SK-N-MC (cell line): ENCODE measurements at regions not wholly inside any gene's neighbourhood (a gene's known extent, or its start where the extent isn't known, plus 50 kb on each side); places are given as distances from the start of the nearest gene placed in this dataset.

ENCODE experiments used
- EZH2 ChIP-seq: fragments of 200-600 bp; sonication (generic); IDR thresholded peaks from one replicate; pipeline ENCODE4 v1.6.1; 2017; ENCODE audit warnings: antibody characterized with exemption
- POLR2AphosphoS5 ChIP-seq: IDR thresholded peaks from 2 replicates; pipeline ENCODE4 v1.6.1; 2012; ENCODE audit warnings: mild to moderate bottlenecking, low read depth, low read length, borderline replicate concordance

DNA sequence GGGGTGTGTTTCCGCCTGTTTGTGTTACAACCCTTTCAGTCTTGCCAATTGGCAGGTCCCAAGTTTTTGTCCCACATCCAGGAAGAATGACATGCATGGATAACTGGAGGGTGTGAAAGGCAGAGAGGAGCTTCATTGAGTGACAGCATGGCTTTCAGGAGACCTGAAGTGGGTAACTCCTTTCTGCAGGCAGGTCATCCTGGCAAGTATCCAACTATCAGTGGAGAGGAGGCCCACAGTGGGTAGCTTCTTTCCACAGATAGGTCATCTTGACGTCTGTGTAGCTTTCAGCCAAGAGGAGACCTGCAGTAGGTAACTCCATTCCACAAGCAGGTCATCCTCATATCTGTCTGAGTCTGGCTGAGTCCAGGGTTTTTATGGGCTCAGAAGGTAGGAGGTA, 1268.8 kb upstream of the CNTN5 start:
- TF ChIP-seq EZH2 (no peak), POLR2AphosphoS5 (no peak)
